ENCODE measurements at regions not wholly inside any gene's neighbourhood (a gene's known extent, or its start where the extent isn't known, plus 50 kb on each side); places are given as distances from the start of the nearest gene placed in this dataset.

DNA sequence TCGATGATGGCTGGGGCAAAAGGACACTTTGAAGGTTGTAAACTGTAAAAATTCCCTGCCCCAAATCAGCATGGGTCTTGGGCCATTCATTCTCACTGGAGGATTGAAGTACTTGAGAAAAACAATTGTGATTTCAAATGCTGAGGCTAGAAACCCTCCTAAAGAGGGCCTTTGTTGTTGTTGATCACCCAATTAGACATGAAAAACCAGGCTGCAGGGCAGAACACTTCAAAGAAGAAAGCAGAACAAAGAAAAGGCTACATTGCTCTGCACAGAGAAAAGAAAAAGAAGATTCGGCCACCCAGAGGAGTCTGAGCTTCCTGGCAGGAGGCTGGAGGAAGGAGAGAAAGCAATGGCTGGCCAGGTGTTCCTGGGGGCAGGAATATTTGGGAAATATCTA lies 143.1 kb downstream of the NPY start:
- TF ChIP-seq MYC (IDR thresholded peaks at IDR 0.05; ENCODE audit: insufficient read depth, insufficient read length, insufficient replicate concordance, low read length, severe bottlenecking) (no peak), SIN3A (IDR thresholded peaks at IDR 0.05; ENCODE audit: low read depth, low read length) (no peak)
- TF ChIP-seq, protein P1, sequence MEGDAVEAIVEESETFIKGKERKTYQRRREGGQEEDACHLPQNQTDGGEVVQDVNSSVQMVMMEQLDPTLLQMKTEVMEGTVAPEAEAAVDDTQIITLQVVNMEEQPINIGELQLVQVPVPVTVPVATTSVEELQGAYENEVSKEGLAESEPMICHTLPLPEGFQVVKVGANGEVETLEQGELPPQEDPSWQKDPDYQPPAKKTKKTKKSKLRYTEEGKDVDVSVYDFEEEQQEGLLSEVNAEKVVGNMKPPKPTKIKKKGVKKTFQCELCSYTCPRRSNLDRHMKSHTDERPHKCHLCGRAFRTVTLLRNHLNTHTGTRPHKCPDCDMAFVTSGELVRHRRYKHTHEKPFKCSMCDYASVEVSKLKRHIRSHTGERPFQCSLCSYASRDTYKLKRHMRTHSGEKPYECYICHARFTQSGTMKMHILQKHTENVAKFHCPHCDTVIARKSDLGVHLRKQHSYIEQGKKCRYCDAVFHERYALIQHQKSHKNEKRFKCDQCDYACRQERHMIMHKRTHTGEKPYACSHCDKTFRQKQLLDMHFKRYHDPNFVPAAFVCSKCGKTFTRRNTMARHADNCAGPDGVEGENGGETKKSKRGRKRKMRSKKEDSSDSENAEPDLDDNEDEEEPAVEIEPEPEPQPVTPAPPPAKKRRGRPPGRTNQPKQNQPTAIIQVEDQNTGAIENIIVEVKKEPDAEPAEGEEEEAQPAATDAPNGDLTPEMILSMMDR (IDR thresholded peaks at IDR 0.05 in 2 of 3, conservative IDR thresholded peaks at IDR 0.05 in 1 of 3; ENCODE audit: control insufficient read depth in 2 of 3, extremely low read depth in 1 of 3, insufficient read depth in 1 of 3, low read depth in 3 of 3, low read length in 3 of 3): no peak

Measured in GM12878 (cell line).